ENCODE measurements at regions not wholly inside any gene's neighbourhood (a gene's known extent, or its start where the extent isn't known, plus 50 kb on each side); places are given as distances from the start of the nearest gene placed in this dataset.

DNA sequence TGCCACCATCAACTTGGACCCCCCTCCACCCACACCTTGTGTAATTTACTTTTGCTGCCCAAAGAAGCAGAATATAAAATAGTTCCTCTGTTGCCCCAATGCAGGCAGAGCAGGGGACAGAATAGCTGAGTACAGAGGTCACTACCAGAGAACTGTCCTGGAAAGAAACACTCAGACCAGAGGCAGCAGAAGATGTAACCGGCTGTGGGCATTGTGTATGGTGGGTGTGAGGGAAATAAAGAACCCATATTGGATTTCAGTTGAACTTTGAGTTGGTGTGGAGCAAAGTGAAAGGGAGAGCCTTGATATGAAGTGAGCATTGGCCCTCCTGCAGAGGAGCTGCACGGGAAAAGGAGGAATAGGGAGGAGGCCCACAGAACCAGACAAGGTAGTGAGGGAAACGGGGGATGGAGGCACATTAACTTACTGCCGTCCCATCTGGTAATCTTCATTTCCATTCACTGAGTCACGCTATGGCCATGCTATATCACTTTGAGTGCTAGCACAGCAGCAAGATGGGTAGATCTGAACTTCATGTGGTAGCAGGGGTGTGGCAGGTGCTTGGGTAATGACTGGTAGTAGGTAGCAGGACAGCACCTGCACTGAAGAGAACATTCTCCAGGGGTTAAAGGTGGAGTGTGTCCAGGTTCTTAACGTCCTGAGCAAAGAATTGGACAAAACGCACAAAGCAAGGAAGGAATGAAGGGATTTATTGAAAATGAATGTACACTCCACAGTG, 56.3 kb upstream of the FBXO28 start:
- TF ChIP-seq, protein P1, sequence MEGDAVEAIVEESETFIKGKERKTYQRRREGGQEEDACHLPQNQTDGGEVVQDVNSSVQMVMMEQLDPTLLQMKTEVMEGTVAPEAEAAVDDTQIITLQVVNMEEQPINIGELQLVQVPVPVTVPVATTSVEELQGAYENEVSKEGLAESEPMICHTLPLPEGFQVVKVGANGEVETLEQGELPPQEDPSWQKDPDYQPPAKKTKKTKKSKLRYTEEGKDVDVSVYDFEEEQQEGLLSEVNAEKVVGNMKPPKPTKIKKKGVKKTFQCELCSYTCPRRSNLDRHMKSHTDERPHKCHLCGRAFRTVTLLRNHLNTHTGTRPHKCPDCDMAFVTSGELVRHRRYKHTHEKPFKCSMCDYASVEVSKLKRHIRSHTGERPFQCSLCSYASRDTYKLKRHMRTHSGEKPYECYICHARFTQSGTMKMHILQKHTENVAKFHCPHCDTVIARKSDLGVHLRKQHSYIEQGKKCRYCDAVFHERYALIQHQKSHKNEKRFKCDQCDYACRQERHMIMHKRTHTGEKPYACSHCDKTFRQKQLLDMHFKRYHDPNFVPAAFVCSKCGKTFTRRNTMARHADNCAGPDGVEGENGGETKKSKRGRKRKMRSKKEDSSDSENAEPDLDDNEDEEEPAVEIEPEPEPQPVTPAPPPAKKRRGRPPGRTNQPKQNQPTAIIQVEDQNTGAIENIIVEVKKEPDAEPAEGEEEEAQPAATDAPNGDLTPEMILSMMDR (conservative IDR thresholded peaks at IDR 0.05; ENCODE audit: low read length) = no peak
- no peak for TF ChIP-seq EZH2phosphoT487 (IDR thresholded peaks at IDR 0.05; ENCODE audit: borderline replicate concordance)
- no peaks in the 10 kb centered on the region for H3K36me3 ChIP-seq (ENCODE audit: insufficient read depth, low read length)
- H3K9ac ChIP-seq (ENCODE audit: low read depth, low read length, poor library complexity, severe bottlenecking) = no peak overlapping the region

GRCh38 chr1:224054611-224055010, 59.3 kb upstream of the FBXO28 start:
- TF ChIP-seq, protein P1 (conservative IDR thresholded peaks at IDR 0.05; ENCODE audit: low read length) = no peak
- TF ChIP-seq EZH2phosphoT487 (IDR thresholded peaks at IDR 0.05; ENCODE audit: borderline replicate concordance) = no peak
- no peaks in the 10 kb centered on the region for H3K9me2 ChIP-seq (replicated peaks; ENCODE audit: low read depth, low read length)

More for the DNA sequence above, 56.3 kb upstream of the FBXO28 start:
- no peak overlapping the region for H3K4me3 ChIP-seq (ENCODE audit: low read length, poor library complexity, severe bottlenecking)
- H3K9me3 ChIP-seq (ENCODE audit: insufficient read depth, low read depth, low read length) = no peaks in the 10 kb centered on the region
- no peaks in the 10 kb centered on the region for H3F3A ChIP-seq (ENCODE audit: low read depth)
- H4K20me1 ChIP-seq (ENCODE audit: insufficient read depth, low read length, poor library complexity, severe bottlenecking) = no peaks in the 10 kb centered on the region
- H3K4me1 ChIP-seq (ENCODE audit: insufficient read depth, low read length, poor library complexity, severe bottlenecking) = no peaks in the 10 kb centered on the region
- H3K27me3 ChIP-seq (ENCODE audit: insufficient read depth, low read length, poor library complexity, severe bottlenecking) = no peaks in the 10 kb centered on the region
- no peak overlapping the region for H3K4me2 ChIP-seq (ENCODE audit: low read depth, low read length, poor library complexity, severe bottlenecking)
- no peak overlapping the region for H2AFZ ChIP-seq (ENCODE audit: low read length)
- no peaks in the 10 kb centered on the region for H3K9me2 ChIP-seq (replicated peaks; ENCODE audit: low read depth, low read length)
- no peaks in the 10 kb centered on the region for H3K79me2 ChIP-seq (ENCODE audit: insufficient read depth, low read length)

GRCh38 chr1:224054012-224054411, 59.9 kb upstream of the FBXO28 start:
- Histone ChIP-seq H3K4me2 (ENCODE audit: low read depth, low read length, poor library complexity, severe bottlenecking) (no peak overlapping the region), H3K4me1 (ENCODE audit: insufficient read depth, low read length, poor library complexity, severe bottlenecking) (no peaks in the 10 kb centered on the region), H2AFZ (ENCODE audit: low read length) (no peak overlapping the region), H3K9me2 (replicated peaks; ENCODE audit: low read depth, low read length) (no peaks in the 10 kb centered on the region), H3K27me3 (ENCODE audit: insufficient read depth, low read length, poor library complexity, severe bottlenecking) (no peaks in the 10 kb centered on the region), H3K79me2 (ENCODE audit: insufficient read depth, low read length) (no peaks in the 10 kb centered on the region), H4K20me1 (ENCODE audit: insufficient read depth, low read length, poor library complexity, severe bottlenecking) (no peaks in the 10 kb centered on the region), H3K4me3 (ENCODE audit: low read length, poor library complexity, severe bottlenecking) (no peak overlapping the region), H3K36me3 (ENCODE audit: insufficient read depth, low read length) (no peaks in the 10 kb centered on the region), H3K9me3 (ENCODE audit: insufficient read depth, low read depth, low read length) (no peaks in the 10 kb centered on the region), H3K9ac (ENCODE audit: low read depth, low read length, poor library complexity, severe bottlenecking) (no peak overlapping the region), H3F3A (ENCODE audit: low read depth) (no peaks in the 10 kb centered on the region)
- TF ChIP-seq EZH2phosphoT487 (IDR thresholded peaks at IDR 0.05; ENCODE audit: borderline replicate concordance) = no peak
- TF ChIP-seq, protein P1 (conservative IDR thresholded peaks at IDR 0.05; ENCODE audit: low read length) = no peak

More at GRCh38 chr1:224054611-224055010, 59.3 kb upstream of the FBXO28 start:
- Histone ChIP-seq H3K27me3 (ENCODE audit: insufficient read depth, low read length, poor library complexity, severe bottlenecking) (no peaks in the 10 kb centered on the region), H3K79me2 (ENCODE audit: insufficient read depth, low read length) (no peaks in the 10 kb centered on the region), H3K9ac (ENCODE audit: low read depth, low read length, poor library complexity, severe bottlenecking) (no peak overlapping the region), H3K36me3 (ENCODE audit: insufficient read depth, low read length) (no peaks in the 10 kb centered on the region), H2AFZ (ENCODE audit: low read length) (no peak overlapping the region), H3F3A (ENCODE audit: low read depth) (no peaks in the 10 kb centered on the region), H3K9me3 (ENCODE audit: insufficient read depth, low read depth, low read length) (no peaks in the 10 kb centered on the region), H4K20me1 (ENCODE audit: insufficient read depth, low read length, poor library complexity, severe bottlenecking) (no peaks in the 10 kb centered on the region), H3K4me1 (ENCODE audit: insufficient read depth, low read length, poor library complexity, severe bottlenecking) (no peaks in the 10 kb centered on the region), H3K4me3 (ENCODE audit: low read length, poor library complexity, severe bottlenecking) (no peak overlapping the region), H3K4me2 (ENCODE audit: low read depth, low read length, poor library complexity, severe bottlenecking) (no peak overlapping the region)
